Astrocyte (in vitro differentiated cells and primary cell): ENCODE measurements at regions not wholly inside any gene's neighbourhood (a gene's known extent, or its start where the extent isn't known, plus 50 kb on each side); places are given as distances from the start of the nearest gene placed in this dataset.

Experiments
- EZH2 ChIP-seq: IDR thresholded peaks from 2 replicates; pipeline ENCODE4 v1.6.1; 2012; ENCODE audit warnings: mild to moderate bottlenecking, low read length, inconsistent platforms; ENCODE audit not compliant: insufficient read depth
- TF ChIP-seq, protein P1 (sequence below): IDR thresholded peaks from 2 replicates; pipeline ENCODE4 v1.5.1; 2011; ENCODE audit warnings: low read depth, mild to moderate bottlenecking, inconsistent platforms, low read length, moderate library complexity; ENCODE audit not compliant: insufficient read depth

DNA sequence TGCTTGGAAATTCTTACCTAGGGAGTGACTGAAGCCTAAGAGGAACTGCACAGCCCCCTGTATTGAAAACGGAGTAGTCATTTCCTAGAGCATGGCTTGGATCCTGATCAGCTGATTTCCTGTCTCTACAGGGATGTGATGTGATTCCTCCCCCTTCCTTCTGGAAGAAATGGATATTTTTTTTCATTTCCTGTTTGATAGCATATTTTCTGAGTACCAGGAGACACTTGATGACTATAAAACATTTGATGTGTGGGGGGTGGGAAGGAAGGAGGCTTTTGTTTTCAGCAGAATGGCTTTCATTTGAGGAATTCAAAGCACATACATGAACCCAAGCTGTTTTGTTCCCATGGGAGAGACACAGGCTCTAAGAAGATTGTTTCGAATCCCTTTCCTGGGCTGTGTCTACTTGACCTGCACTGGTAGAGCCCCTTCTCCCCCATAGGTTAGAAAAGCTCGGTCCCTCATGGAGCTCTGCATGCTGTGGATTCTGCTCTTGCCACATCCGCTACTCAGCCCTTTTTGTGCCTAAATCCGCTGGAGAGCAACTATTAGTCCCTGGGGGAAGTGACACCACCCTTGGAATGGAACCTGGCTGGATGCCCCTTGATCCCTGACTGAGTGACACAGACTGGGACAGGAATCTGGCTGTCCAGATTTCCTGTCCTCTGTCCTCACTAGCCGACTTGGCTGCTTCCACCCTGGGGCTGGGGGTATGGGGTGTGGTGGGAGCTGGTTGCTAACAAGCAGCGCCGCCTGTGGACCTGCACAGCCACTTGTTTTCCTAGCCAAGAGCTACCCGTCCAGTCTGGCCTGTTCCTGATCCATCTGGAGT lies 71.8 kb upstream of the MACF1 start:
- TF ChIP-seq, protein P1, sequence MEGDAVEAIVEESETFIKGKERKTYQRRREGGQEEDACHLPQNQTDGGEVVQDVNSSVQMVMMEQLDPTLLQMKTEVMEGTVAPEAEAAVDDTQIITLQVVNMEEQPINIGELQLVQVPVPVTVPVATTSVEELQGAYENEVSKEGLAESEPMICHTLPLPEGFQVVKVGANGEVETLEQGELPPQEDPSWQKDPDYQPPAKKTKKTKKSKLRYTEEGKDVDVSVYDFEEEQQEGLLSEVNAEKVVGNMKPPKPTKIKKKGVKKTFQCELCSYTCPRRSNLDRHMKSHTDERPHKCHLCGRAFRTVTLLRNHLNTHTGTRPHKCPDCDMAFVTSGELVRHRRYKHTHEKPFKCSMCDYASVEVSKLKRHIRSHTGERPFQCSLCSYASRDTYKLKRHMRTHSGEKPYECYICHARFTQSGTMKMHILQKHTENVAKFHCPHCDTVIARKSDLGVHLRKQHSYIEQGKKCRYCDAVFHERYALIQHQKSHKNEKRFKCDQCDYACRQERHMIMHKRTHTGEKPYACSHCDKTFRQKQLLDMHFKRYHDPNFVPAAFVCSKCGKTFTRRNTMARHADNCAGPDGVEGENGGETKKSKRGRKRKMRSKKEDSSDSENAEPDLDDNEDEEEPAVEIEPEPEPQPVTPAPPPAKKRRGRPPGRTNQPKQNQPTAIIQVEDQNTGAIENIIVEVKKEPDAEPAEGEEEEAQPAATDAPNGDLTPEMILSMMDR = peak; percentile 33
- TF ChIP-seq EZH2 = no peak
